Natural killer cell (primary cell): ENCODE measurements at regions not wholly inside any gene's neighbourhood (a gene's known extent, or its start where the extent isn't known, plus 50 kb on each side); places are given as distances from the start of the nearest gene placed in this dataset.

ENCODE experiments used
- ATAC-seq, 3 donors: fragments of 150-1000 bp in 2 of 3; fragments of 200-7000 bp in 1 of 3; cut with Tn5 transposase; 1 replicate in 1 of 3; 2 replicates in 2 of 3; pipeline ENCODE4 v1.10.0; 2021; ENCODE audit warnings: mild to moderate bottlenecking in 2 of 3, moderate library complexity in 2 of 3
- DNase-seq, 2 donors: peaks; one replicate each; pipeline versions ENCODE4 v3.0.0 to v3.0.0-alpha.2; 2013 to 2021; ENCODE audit warnings: mixed read lengths in 1 of 2
- H3K27ac ChIP-seq: one replicate; pipeline ENCODE4 v1.5.1; 2013; ENCODE audit warnings: mild to moderate bottlenecking, low read length
- H3K27me3 ChIP-seq: one replicate; pipeline ENCODE4 v1.6.1; 2013; ENCODE audit warnings: low read length; ENCODE audit not compliant: control insufficient read depth, insufficient read depth
- H3K36me3 ChIP-seq: one replicate; pipeline ENCODE4 v1.6.1; 2013; ENCODE audit warnings: low read length; ENCODE audit not compliant: control insufficient read depth, insufficient read depth
- H3K4me1 ChIP-seq: one replicate; pipeline ENCODE4 v1.6.1; 2013; ENCODE audit warnings: low read length; ENCODE audit not compliant: control insufficient read depth, insufficient read depth
- H3K4me3 ChIP-seq: one replicate; pipeline ENCODE4 v1.5.1; 2013; ENCODE audit warnings: low read length
- H3K9me3 ChIP-seq: one replicate; pipeline ENCODE4 v1.6.1; 2013; ENCODE audit warnings: low read length; ENCODE audit not compliant: control insufficient read depth, insufficient read depth
- H3K27ac Mint-ChIP-seq, 2 donors: one replicate each; pipeline ENCODE4 v1.8.0; 2022; ENCODE audit warnings: mild to moderate bottlenecking in 2 of 2, mixed read lengths in 2 of 2, moderate library complexity in 1 of 2
- H3K27me3 Mint-ChIP-seq, 2 donors: one replicate each; pipeline ENCODE4 v1.8.0; 2022; ENCODE audit warnings: low read depth in 2 of 2, mixed read lengths in 2 of 2
- H3K36me3 Mint-ChIP-seq: one replicate; pipeline ENCODE4 v1.8.0; 2022; ENCODE audit warnings: mixed read lengths
- H3K4me1 Mint-ChIP-seq, 2 donors: one replicate each; pipeline ENCODE4 v1.8.0; 2022; ENCODE audit warnings: mixed read lengths in 2 of 2
- H3K4me3 Mint-ChIP-seq: one replicate; pipeline ENCODE4 v1.8.0; 2022; ENCODE audit warnings: mild to moderate bottlenecking, moderate library complexity, mixed read lengths
- H3K9me3 Mint-ChIP-seq, 2 donors: one replicate each; pipeline ENCODE4 v1.8.0; 2022; ENCODE audit warnings: mixed read lengths in 2 of 2
- WGBS: methylation state at CpG from one replicate; pipeline ENCODE4 v1.1.7; 2013; ENCODE audit warnings: missing lambda C conversion rate; ENCODE audit not compliant: insufficient coverage; 5-methylcytosine and 5-hydroxymethylcytosine counted together
- intact Hi-C: fragments of 100-400 bp; cut with micrococcal nuclease; formaldehyde crosslinking; loops from one replicate; pipeline ENCODE4 v1.14.2; 2022
- TF ChIP-seq, protein P1 (sequence below): fragments of 200-600 bp; IDR thresholded peaks from one replicate; pipeline ENCODE4 v1.8.0; 2022; ENCODE audit warnings: antibody characterized with exemption

DNA sequence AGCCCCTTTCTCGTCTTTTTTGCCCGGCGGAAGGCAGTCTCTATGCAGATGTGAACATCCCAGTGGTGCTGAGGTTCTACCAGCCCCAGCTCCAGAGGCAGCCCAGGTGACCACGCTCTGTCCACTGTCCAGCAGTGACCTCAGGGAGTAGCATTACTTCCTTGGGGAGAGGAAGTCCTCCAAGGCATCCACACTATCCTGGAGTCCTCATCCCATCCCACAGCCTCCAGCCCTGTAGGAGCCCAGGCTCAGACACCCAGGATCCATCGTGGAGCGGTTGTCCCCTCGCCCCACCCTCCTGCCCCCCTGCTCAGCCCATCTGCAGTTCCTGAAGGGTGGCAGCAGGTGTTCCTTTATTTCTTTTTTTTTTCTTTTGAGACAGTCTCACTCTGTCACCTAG, 294.5 kb upstream of the IRX4 start:
- Mint-ChIP-seq H3K9me3 (no peaks in the 10 kb centered on the region), H3K27me3 (peaks cover 4 to 13% of the 10 kb centered on the region in 2 donors), H3K27ac (no peak overlapping the region), H3K36me3 (no peaks in the 10 kb centered on the region), H3K4me1 (no peaks in the 10 kb centered on the region), H3K4me3 (no peak overlapping the region)
- TF ChIP-seq, protein P1, sequence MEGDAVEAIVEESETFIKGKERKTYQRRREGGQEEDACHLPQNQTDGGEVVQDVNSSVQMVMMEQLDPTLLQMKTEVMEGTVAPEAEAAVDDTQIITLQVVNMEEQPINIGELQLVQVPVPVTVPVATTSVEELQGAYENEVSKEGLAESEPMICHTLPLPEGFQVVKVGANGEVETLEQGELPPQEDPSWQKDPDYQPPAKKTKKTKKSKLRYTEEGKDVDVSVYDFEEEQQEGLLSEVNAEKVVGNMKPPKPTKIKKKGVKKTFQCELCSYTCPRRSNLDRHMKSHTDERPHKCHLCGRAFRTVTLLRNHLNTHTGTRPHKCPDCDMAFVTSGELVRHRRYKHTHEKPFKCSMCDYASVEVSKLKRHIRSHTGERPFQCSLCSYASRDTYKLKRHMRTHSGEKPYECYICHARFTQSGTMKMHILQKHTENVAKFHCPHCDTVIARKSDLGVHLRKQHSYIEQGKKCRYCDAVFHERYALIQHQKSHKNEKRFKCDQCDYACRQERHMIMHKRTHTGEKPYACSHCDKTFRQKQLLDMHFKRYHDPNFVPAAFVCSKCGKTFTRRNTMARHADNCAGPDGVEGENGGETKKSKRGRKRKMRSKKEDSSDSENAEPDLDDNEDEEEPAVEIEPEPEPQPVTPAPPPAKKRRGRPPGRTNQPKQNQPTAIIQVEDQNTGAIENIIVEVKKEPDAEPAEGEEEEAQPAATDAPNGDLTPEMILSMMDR = no peak
- intact Hi-C loops = no loop called here
- 89% methylated on average over 7 of the region's 7 CpGs for WGBS
- no peaks in the 10 kb centered on the region for H3K9me3 ChIP-seq
- H3K36me3 ChIP-seq = no peaks in the 10 kb centered on the region
- no peak overlapping the region for H3K4me3 ChIP-seq
- no peak for ATAC-seq
- H3K27me3 ChIP-seq = no peaks in the 10 kb centered on the region
- no peak for DNase-seq
- no peaks in the 10 kb centered on the region for H3K4me1 ChIP-seq
- no peak overlapping the region for H3K27ac ChIP-seq

DNA sequence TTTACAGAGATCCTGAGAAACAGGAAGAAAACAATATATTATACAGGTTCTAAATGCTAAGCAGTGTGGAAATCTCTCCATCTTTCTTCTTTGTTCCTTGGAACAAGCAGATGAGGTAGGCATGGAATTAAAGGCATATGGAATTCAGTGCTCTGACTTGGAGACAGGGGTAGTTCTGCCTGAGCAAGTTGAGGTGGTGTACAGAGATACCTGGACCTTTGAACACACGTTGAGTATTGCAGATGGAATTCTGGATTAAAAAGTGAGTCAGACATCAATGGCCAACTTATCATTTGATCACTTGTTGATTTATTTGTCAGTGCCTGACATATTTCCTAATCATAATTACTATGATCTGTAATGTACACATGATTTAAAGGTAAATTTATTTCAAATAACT, 293.9 kb upstream of the IRX4 start:
- Histone ChIP-seq H3K27ac (no peak overlapping the region), H3K9me3 (no peaks in the 10 kb centered on the region), H3K4me3 (no peak overlapping the region), H3K4me1 (no peaks in the 10 kb centered on the region), H3K27me3 (no peaks in the 10 kb centered on the region), H3K36me3 (no peaks in the 10 kb centered on the region)
- DNase-seq (no peak), ATAC-seq (no peak)
- Mint-ChIP-seq H3K36me3 (no peaks in the 10 kb centered on the region), H3K27ac (no peak overlapping the region), H3K4me3 (no peak overlapping the region), H3K9me3 (no peaks in the 10 kb centered on the region), H3K4me1 (no peaks in the 10 kb centered on the region), H3K27me3 (peaks cover 4 to 13% of the 10 kb centered on the region in 2 donors)
- TF ChIP-seq, protein P1 = no peak
- intact Hi-C loops = no loop called here
- 50% methylated on average over 1 of the region's 1 CpG for WGBS

DNA sequence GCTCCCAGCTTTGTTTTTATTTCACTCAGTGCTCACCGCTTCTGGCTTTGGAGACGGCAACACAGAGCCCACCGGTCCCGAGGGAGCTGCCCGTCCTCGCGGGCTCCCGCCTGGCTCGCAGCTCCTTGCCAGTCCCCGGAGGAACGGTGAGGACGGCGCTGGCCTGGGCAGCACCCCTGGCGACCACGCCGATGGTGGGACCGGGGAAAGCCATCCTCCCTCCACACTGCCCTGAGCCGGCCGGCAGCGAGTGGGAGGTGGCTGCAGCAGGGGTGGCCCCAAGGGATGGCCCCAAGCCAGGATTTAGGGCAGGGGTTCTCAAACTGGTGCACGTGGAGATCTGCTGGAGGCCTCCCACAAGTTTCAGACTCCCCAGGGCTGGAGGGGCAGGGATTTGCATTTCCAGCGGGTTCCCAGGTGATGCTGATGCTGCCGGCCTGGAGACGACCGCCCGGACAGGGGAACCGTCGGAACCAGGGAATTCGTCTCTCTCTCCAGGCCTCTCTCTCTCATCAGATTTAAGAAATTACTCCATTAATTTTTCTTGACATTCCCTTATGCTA, 293.2 kb upstream of the IRX4 start:
- Histone ChIP-seq H3K9me3 (no peaks in the 10 kb centered on the region), H3K27me3 (no peaks in the 10 kb centered on the region), H3K36me3 (no peaks in the 10 kb centered on the region), H3K27ac (no peak overlapping the region), H3K4me3 (no peak overlapping the region), H3K4me1 (no peaks in the 10 kb centered on the region)
- DNase-seq (no peak), ATAC-seq (no peak)
- 91% methylated on average over 28 of the region's 29 CpGs for WGBS
- TF ChIP-seq, protein P1 = no peak
- H3K36me3 Mint-ChIP-seq = no peaks in the 10 kb centered on the region
- no peak overlapping the region for H3K27ac Mint-ChIP-seq
- peaks cover 4 to 13% of the 10 kb centered on the region in 2 donors for H3K27me3 Mint-ChIP-seq
- H3K4me3 Mint-ChIP-seq = no peak overlapping the region
- H3K4me1 Mint-ChIP-seq = no peaks in the 10 kb centered on the region
- no peaks in the 10 kb centered on the region for H3K9me3 Mint-ChIP-seq
- intact Hi-C loops = no loop called here

DNA sequence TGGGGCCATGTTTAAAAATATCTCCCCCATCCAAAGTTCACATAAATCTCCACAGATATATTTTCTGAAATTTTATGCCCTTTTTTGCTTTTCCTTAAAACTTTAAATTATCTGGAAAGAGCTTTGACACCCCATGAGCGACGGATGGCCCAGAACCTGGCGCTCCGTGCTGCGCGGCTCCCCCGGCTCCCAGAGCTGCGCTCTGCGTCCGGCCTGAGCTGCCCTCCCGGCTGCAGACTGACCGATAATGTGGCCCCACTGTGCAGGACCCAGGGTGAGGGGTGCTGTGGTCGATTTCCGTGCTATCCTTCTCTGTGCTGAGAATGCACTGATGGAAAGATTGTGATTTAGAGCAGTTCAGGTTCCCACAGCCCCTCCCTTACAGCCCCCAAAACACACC, 292.3 kb upstream of the IRX4 start:
- H3K27me3 Mint-ChIP-seq = peaks cover 4 to 13% of the 10 kb centered on the region in 2 donors
- Histone ChIP-seq H3K36me3 (no peaks in the 10 kb centered on the region), H3K9me3 (no peaks in the 10 kb centered on the region), H3K27me3 (no peaks in the 10 kb centered on the region), H3K4me3 (no peak overlapping the region), H3K4me1 (no peaks in the 10 kb centered on the region), H3K27ac (no peak overlapping the region)
- H3K4me1 Mint-ChIP-seq = no peaks in the 10 kb centered on the region
- intact Hi-C loops = no loop called here
- TF ChIP-seq, protein P1 = no peak
- H3K9me3 Mint-ChIP-seq = no peaks in the 10 kb centered on the region
- 83% methylated on average over 14 of the region's 14 CpGs for WGBS
- H3K4me3 Mint-ChIP-seq = no peak overlapping the region
- no peak for DNase-seq
- no peak overlapping the region for H3K27ac Mint-ChIP-seq
- H3K36me3 Mint-ChIP-seq = no peaks in the 10 kb centered on the region
- ATAC-seq = no peak
